Activated T-helper 1 cell treated with anti-CD3 and anti-CD28 coated beads, Interleukin-12 subunit alpha, Interleukin-12 subunit beta, Interleukin-2, Interleukin-4 antibody, amounts not matched to agents 30 ng/mL and 10 ng/mL and 1 ng/mL, durations not matched to agents 14 hours and 24 hours and 36 hours (primary cell): ENCODE measurements at regions not wholly inside any gene's neighbourhood (a gene's known extent, or its start where the extent isn't known, plus 50 kb on each side); places are given as distances from the start of the nearest gene placed in this dataset.
"Not testable (repeated sequence)": the region's sequence is repeated elsewhere in the genome, so short reads cannot be mapped to it uniquely, and the experiment has no call there.

Experiments used
- DNase-seq: peaks from one replicate; pipeline ENCODE4 v3.0.0; 2021; ENCODE audit warnings: low spot score
- H3K27ac Mint-ChIP-seq: one replicate; pipeline ENCODE4 v1.8.0; 2021; ENCODE audit warnings: mild to moderate bottlenecking, mixed read lengths
- H3K27me3 Mint-ChIP-seq: one replicate; pipeline ENCODE4 v1.8.0; 2022; ENCODE audit warnings: mild to moderate bottlenecking, moderate library complexity, mixed read lengths; ENCODE audit not compliant: insufficient read depth
- H3K36me3 Mint-ChIP-seq: one replicate; pipeline ENCODE4 v1.8.0; 2021; ENCODE audit warnings: low read depth, mixed read lengths
- H3K4me1 Mint-ChIP-seq: one replicate; pipeline ENCODE4 v1.8.0; 2021; ENCODE audit warnings: low read depth, mixed read lengths
- H3K4me3 Mint-ChIP-seq: one replicate; pipeline ENCODE4 v1.8.0; 2021; ENCODE audit warnings: mild to moderate bottlenecking, moderate library complexity, mixed read lengths
- H3K9me3 Mint-ChIP-seq: one replicate; pipeline ENCODE4 v1.8.0; 2021; ENCODE audit warnings: mixed read lengths
- intact Hi-C: fragments of 100-400 bp; cut with micrococcal nuclease; formaldehyde crosslinking; loops from one replicate; pipeline ENCODE4 v1.15.1; 2024

- no peak for DNase-seq
- Mint-ChIP-seq H3K4me1 (no peaks in the 10 kb centered on the region), H3K27ac (no peak overlapping the region), H3K27me3 (no peaks in the 10 kb centered on the region), H3K9me3 (no peaks in the 10 kb centered on the region), H3K36me3 (no peaks in the 10 kb centered on the region), H3K4me3 (no peak overlapping the region)
- intact Hi-C loops = loop anchor here (5.0 kb wide), 1 partner anchor 789 kb away; no protein-coding TSS in a partner anchor
These were observed 275.8 kb downstream of the SEMA3D start for GRCh38 chr7:84911077-84911476.

DNA sequence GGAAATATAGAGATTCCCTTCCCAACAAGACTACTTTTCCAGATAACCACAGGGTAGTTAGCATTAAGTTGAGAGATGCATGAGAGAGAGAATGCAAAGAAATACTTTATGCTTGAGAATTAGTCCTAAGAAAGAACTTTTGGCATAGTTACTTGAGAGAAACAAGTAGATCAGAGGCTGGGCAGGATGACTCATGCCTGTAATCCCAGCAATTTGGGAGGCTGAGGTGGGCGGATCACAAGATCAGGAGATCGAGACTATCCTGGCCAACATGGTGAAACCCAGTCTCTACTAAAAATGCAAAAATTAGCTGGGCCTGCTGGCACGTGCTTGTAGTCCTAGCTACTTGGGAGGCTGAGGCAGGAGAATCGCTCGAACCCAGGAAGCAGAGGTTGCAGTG lies 276.5 kb downstream of the SEMA3D start:
- H3K9me3 Mint-ChIP-seq, H3K27ac Mint-ChIP-seq, H3K36me3 Mint-ChIP-seq, DNase-seq, H3K4me3 Mint-ChIP-seq, H3K27me3 Mint-ChIP-seq, H3K4me1 Mint-ChIP-seq: not testable (repeated sequence)
- intact Hi-C loops = loop anchor here (5.0 kb wide), 1 partner anchor 788 kb away; no protein-coding TSS in a partner anchor

- Mint-ChIP-seq H3K27me3 (no peaks in the 10 kb centered on the region), H3K4me3 (no peak overlapping the region), H3K4me1 (no peaks in the 10 kb centered on the region), H3K9me3 (no peaks in the 10 kb centered on the region), H3K36me3 (no peaks in the 10 kb centered on the region), H3K27ac (no peak overlapping the region)
- no peak for DNase-seq
- intact Hi-C loops = no loop called here
These were observed 278.6 kb downstream of the SEMA3D start for GRCh38 chr7:84908196-84908793.

DNA sequence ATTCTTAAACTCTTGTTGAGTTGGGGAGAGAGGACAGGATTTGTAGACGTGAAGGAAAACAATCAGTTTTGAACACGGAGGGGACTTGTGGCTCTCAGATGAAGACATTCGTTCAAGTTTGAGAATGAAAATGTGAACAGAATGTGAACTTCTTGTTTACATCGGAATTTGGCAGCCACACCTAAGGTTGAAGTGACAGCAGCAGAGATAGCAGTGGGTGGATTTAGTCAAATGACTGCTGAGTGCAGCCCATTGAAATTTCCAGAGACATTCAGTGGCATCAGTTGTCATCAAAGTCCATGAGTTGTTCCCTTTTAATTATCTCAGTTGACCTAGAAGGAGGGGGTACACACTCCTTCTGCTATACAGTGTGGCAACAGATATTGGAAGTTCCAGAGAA lies 280.0 kb downstream of the SEMA3D start:
- intact Hi-C loops = no loop called here
- no peak for DNase-seq
- Mint-ChIP-seq H3K36me3 (no peaks in the 10 kb centered on the region), H3K4me3 (no peak overlapping the region), H3K4me1 (no peaks in the 10 kb centered on the region), H3K9me3 (no peaks in the 10 kb centered on the region), H3K27me3 (no peaks in the 10 kb centered on the region), H3K27ac (no peak overlapping the region)

GRCh38 chr7:84904561-84904960 lies 282.3 kb downstream of the SEMA3D start:
- intact Hi-C loops = no loop called here
- no peaks in the 10 kb centered on the region for H3K4me1 Mint-ChIP-seq
- H3K27ac Mint-ChIP-seq = no peak overlapping the region
- H3K9me3 Mint-ChIP-seq = no peaks in the 10 kb centered on the region
- no peaks in the 10 kb centered on the region for H3K27me3 Mint-ChIP-seq
- no peaks in the 10 kb centered on the region for H3K36me3 Mint-ChIP-seq
- no peak overlapping the region for H3K4me3 Mint-ChIP-seq
- DNase-seq = no peak

DNA sequence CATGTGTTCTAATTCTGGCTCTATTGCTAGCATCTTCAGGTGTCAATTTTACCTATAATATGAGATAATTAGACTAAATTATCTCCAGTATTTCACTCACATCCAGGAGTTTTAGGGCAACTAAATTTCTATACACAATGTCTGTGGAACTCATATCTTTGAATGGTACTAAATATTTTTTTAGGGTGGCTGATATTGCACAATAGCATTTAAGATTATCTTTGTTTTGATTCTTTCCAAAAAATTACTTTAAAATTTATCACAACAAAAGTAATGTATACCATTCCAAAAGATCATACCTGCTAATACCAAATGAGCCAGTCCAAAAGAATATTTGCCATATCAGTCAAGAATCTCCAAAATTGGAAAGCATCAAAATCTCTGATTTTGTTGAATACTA lies 285.5 kb downstream of the SEMA3D start:
- no peak overlapping the region for H3K4me3 Mint-ChIP-seq
- H3K36me3 Mint-ChIP-seq = no peaks in the 10 kb centered on the region
- H3K9me3 Mint-ChIP-seq = no peaks in the 10 kb centered on the region
- intact Hi-C loops = no loop called here
- H3K27me3 Mint-ChIP-seq = no peaks in the 10 kb centered on the region
- H3K27ac Mint-ChIP-seq = no peak overlapping the region
- H3K4me1 Mint-ChIP-seq = no peaks in the 10 kb centered on the region
- DNase-seq = no peak

DNA sequence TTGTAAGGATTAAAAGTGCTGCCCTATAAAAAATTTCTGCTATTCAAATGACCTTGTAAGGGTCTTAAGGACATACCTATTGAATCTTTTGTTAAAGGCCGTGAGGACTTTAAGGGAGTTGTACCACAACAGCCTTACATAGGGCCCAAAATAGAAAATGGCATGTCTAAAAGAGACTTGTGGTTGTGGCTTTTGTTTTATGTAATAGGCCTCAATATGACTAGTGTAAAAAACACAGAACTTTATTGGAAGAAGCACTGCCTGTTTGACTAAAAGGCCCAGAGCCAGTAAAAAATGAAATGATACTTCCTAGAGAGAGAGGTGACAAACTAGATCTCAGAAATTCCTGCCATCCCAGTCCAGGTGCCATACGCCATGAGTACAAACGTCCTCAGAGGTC lies 286.6 kb downstream of the SEMA3D start:
- intact Hi-C loops = no loop called here
- Mint-ChIP-seq H3K27me3 (no peaks in the 10 kb centered on the region), H3K4me1 (no peaks in the 10 kb centered on the region), H3K36me3 (no peaks in the 10 kb centered on the region), H3K4me3 (no peak overlapping the region), H3K9me3 (no peaks in the 10 kb centered on the region), H3K27ac (no peak overlapping the region)
- no peak for DNase-seq

DNA sequence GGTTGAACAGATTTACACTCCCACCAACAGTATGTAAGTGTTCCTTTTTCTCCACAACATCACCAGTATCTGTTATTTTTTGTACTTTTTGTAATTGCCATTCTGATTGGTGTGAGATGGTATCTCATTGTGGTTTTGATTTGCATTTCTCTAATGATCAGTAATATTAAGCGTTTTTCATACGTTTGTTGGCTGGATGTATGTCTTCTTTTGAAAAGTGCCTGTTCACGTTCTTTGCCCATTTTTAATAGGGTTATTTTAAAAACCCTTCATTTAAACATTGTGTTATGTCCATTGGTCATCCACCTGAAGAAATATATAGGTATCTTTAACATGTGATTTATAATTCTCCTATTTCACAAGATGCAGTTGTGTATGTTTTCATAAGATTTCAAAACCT lies 291.3 kb downstream of the SEMA3D start:
- no peaks in the 10 kb centered on the region for H3K27me3 Mint-ChIP-seq
- intact Hi-C loops = no loop called here
- H3K4me1 Mint-ChIP-seq = no peaks in the 10 kb centered on the region
- H3K27ac Mint-ChIP-seq = no peak overlapping the region
- no peak for DNase-seq
- H3K36me3 Mint-ChIP-seq = no peaks in the 10 kb centered on the region
- no peak overlapping the region for H3K4me3 Mint-ChIP-seq
- H3K9me3 Mint-ChIP-seq = no peaks in the 10 kb centered on the region

DNA sequence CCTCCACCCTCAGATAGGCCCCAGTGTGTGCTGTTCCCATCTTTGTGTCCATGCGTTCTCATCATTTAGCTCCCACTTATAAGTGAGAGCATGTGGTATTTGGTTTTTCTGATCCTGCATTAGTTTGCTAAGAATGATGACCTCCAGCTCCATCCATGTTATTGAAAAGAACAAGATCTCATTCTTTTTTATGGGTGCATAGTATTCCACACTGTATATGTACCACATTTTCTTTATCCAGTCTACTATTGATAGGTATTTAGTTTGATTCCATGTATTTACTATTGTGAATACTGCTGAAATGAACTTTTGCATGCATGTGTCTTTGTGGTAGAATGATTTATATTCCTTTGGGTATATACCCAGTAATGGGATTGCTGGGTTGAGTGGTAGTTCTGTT lies 303.3 kb downstream of the SEMA3D start:
- H3K27ac Mint-ChIP-seq, intact Hi-C loops, H3K9me3 Mint-ChIP-seq, H3K36me3 Mint-ChIP-seq, DNase-seq, H3K27me3 Mint-ChIP-seq, H3K4me1 Mint-ChIP-seq, H3K4me3 Mint-ChIP-seq: not testable (repeated sequence)

GRCh38 chr7:84880326-84880997 lies 306.4 kb downstream of the SEMA3D start:
- H3K27me3 Mint-ChIP-seq, H3K36me3 Mint-ChIP-seq, H3K9me3 Mint-ChIP-seq, H3K27ac Mint-ChIP-seq, H3K4me3 Mint-ChIP-seq, intact Hi-C loops, DNase-seq, H3K4me1 Mint-ChIP-seq: not testable (repeated sequence)

GRCh38 chr7:84879570-84880325 lies 307.1 kb downstream of the SEMA3D start:
- intact Hi-C loops = no loop called here
- no peak overlapping the region for H3K4me3 Mint-ChIP-seq
- no peak for DNase-seq
- no peaks in the 10 kb centered on the region for H3K9me3 Mint-ChIP-seq
- H3K36me3 Mint-ChIP-seq = no peaks in the 10 kb centered on the region
- H3K27me3 Mint-ChIP-seq = no peaks in the 10 kb centered on the region
- no peaks in the 10 kb centered on the region for H3K4me1 Mint-ChIP-seq
- no peak overlapping the region for H3K27ac Mint-ChIP-seq

DNA sequence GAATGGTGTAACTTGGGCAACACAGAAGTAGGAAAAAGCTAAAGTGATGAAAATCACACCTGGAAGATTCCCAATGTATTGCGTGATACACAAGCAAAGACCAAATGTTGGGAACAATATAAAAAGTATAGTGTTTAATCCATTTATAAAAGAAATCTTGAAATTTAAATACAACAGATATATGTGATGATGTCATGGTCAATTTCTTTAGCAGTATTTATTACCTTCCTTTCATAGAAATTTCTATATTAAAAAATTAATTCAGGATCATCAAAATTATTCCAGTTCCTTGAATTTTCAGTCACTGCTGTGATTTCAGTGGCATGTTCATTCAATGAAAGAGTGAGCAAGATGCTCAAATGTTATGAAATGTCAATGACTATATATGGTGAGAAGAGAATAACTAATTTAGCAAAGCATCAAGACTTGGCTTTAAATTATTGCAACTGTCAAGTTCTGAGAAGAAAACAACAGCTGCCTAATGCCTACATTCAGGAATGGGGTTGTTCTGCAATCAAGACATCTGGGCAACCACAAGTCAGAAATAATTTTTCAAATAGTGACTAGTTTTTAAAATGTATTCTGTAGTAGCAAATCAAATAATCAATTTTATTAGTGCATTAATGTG lies 308.8 kb downstream of the SEMA3D start:
- H3K36me3 Mint-ChIP-seq = no peaks in the 10 kb centered on the region
- intact Hi-C loops = no loop called here
- no peaks in the 10 kb centered on the region for H3K27me3 Mint-ChIP-seq
- no peak overlapping the region for H3K4me3 Mint-ChIP-seq
- H3K27ac Mint-ChIP-seq = no peak overlapping the region
- H3K4me1 Mint-ChIP-seq = no peaks in the 10 kb centered on the region
- no peak for DNase-seq
- H3K9me3 Mint-ChIP-seq = no peaks in the 10 kb centered on the region
